Endothelial cell (in vitro differentiated cells): ENCODE measurements at regions not wholly inside any gene's neighbourhood (a gene's known extent, or its start where the extent isn't known, plus 50 kb on each side); places are given as distances from the start of the nearest gene placed in this dataset.

ENCODE experiments used
- DNase-seq: peaks from one replicate; pipeline ENCODE4 v3.0.0; 2021; ENCODE audit warnings: low spot score
- H3K27ac Mint-ChIP-seq: one replicate; pipeline ENCODE4 v1.8.0; 2021; ENCODE audit warnings: mixed read lengths, inconsistent platforms; ENCODE audit not compliant: unreplicated experiment
- H3K27me3 Mint-ChIP-seq: one replicate; pipeline ENCODE4 v1.8.0; 2021; ENCODE audit warnings: mild to moderate bottlenecking, moderate library complexity, mixed read lengths, inconsistent platforms; ENCODE audit not compliant: unreplicated experiment
- H3K36me3 Mint-ChIP-seq: one replicate; pipeline ENCODE4 v1.8.0; 2021; ENCODE audit warnings: mild to moderate bottlenecking, low read depth, mixed read lengths, inconsistent platforms; ENCODE audit not compliant: unreplicated experiment
- H3K4me1 Mint-ChIP-seq: one replicate; pipeline ENCODE4 v1.8.0; 2021; ENCODE audit warnings: mild to moderate bottlenecking, mixed read lengths, inconsistent platforms; ENCODE audit not compliant: unreplicated experiment
- H3K4me3 Mint-ChIP-seq: one replicate; pipeline ENCODE4 v1.8.0; 2021; ENCODE audit warnings: mild to moderate bottlenecking, mixed read lengths, inconsistent platforms; ENCODE audit not compliant: unreplicated experiment
- H3K9me3 Mint-ChIP-seq: one replicate; pipeline ENCODE4 v1.8.0; 2021; ENCODE audit warnings: mixed read lengths, inconsistent platforms; ENCODE audit not compliant: unreplicated experiment
- CTCF ChIP-seq: fragments of 200-600 bp; sonication (generic); IDR thresholded peaks from one replicate; pipeline ENCODE4 v1.5.0; 2021; ENCODE audit warnings: antibody characterized with exemption; ENCODE audit not compliant: unreplicated experiment

- H3K4me1 Mint-ChIP-seq = peaks cover 14% of the 10 kb centered on the region
- DNase-seq = no peak
- no peaks in the 10 kb centered on the region for H3K36me3 Mint-ChIP-seq
- TF ChIP-seq CTCF = no peak
- H3K9me3 Mint-ChIP-seq = no peaks in the 10 kb centered on the region
- no peak overlapping the region for H3K4me3 Mint-ChIP-seq
- H3K27me3 Mint-ChIP-seq = peaks cover 9% of the 10 kb centered on the region
- H3K27ac Mint-ChIP-seq = no peak overlapping the region
These were observed 299.1 kb upstream of the IGFBP3 start for GRCh38 chr7:46220066-46220630.

GRCh38 chr7:46218461-46219200 is 297.6 kb upstream of the IGFBP3 start:
- no peaks in the 10 kb centered on the region for H3K36me3 Mint-ChIP-seq
- H3K9me3 Mint-ChIP-seq = no peaks in the 10 kb centered on the region
- peaks cover 11% of the 10 kb centered on the region for H3K4me1 Mint-ChIP-seq
- H3K4me3 Mint-ChIP-seq = no peak overlapping the region
- no peak for TF ChIP-seq CTCF
- H3K27me3 Mint-ChIP-seq = peaks cover 11% of the 10 kb centered on the region
- no peak for DNase-seq
- H3K27ac Mint-ChIP-seq = no peak overlapping the region

GRCh38 chr7:46215987-46216567 is 295.0 kb upstream of the IGFBP3 start:
- TF ChIP-seq CTCF = no peak
- H3K4me1 Mint-ChIP-seq = peaks cover 21% of the 10 kb centered on the region
- no peaks in the 10 kb centered on the region for H3K36me3 Mint-ChIP-seq
- H3K27ac Mint-ChIP-seq = peak overlapping the region; percentile 46
- no peak for DNase-seq
- H3K27me3 Mint-ChIP-seq = peaks cover 9% of the 10 kb centered on the region
- no peak overlapping the region for H3K4me3 Mint-ChIP-seq
- H3K9me3 Mint-ChIP-seq = no peaks in the 10 kb centered on the region

GRCh38 chr7:46214526-46214925 is 293.5 kb upstream of the IGFBP3 start:
- no peaks in the 10 kb centered on the region for H3K36me3 Mint-ChIP-seq
- no peak overlapping the region for H3K4me3 Mint-ChIP-seq
- no peak for DNase-seq
- peaks cover 9% of the 10 kb centered on the region for H3K27me3 Mint-ChIP-seq
- no peak overlapping the region for H3K27ac Mint-ChIP-seq
- no peak for TF ChIP-seq CTCF
- H3K9me3 Mint-ChIP-seq = no peaks in the 10 kb centered on the region
- H3K4me1 Mint-ChIP-seq = peaks cover 35% of the 10 kb centered on the region

GRCh38 chr7:46213154-46213537 is 292.1 kb upstream of the IGFBP3 start:
- no peak for DNase-seq

More at GRCh38 chr7:46213154-46213537, 292.1 kb upstream of the IGFBP3 start:
- no peak overlapping the region for H3K4me3 Mint-ChIP-seq
- H3K9me3 Mint-ChIP-seq = no peaks in the 10 kb centered on the region
- H3K4me1 Mint-ChIP-seq = peaks cover 49% of the 10 kb centered on the region
- TF ChIP-seq CTCF = no peak
- H3K27ac Mint-ChIP-seq = no peak overlapping the region
- H3K27me3 Mint-ChIP-seq = peaks cover 14% of the 10 kb centered on the region
- H3K36me3 Mint-ChIP-seq = no peaks in the 10 kb centered on the region
